PC-3 (cell line): ENCODE measurements at regions not wholly inside any gene's neighbourhood (a gene's known extent, or its start where the extent isn't known, plus 50 kb on each side); places are given as distances from the start of the nearest gene placed in this dataset.

Source experiments
- ATAC-seq: fragments of 200-7000 bp; cut with Tn5 transposase; 2 replicates; pipeline ENCODE4 v1.9.1; 2020; ENCODE audit warnings: mild to moderate bottlenecking, moderate library complexity
- BruUV-seq: library from RNA; stranded (reverse); fragments of 400-500 nt; replicated peaks from 2 replicates; lab custom pipeline; 2021; lab: Mats Ljungman, UMichigan
- CTCF ChIA-PET: fragments of 300-600 bp; sonication (Branson Sonifier 250); formaldehyde crosslinking; loops from one replicate; lab custom pipeline; 2022; ENCODE audit warnings: antibody characterized with exemption; lab: Charles Lee
- POLR2A ChIA-PET: fragments of 300-600 bp; sonication (Branson Sonifier 250); formaldehyde crosslinking; loops from one replicate; lab custom pipeline; 2022; ENCODE audit warnings: antibody characterized with exemption; ENCODE audit not compliant: unreplicated experiment; lab: Charles Lee
- DNase-seq: peaks from one replicate; pipeline ENCODE4 v3.0.0-alpha.2; 2015
- H2AFZ ChIP-seq: fragments of 300-600 bp; sonication (generic); 2 replicates; pipeline ENCODE4 v1.6.0; 2016; ENCODE audit warnings: antibody characterized with exemption, low read length
- H3F3A ChIP-seq: fragments of 300-600 bp; sonication (generic); one replicate; pipeline ENCODE4 v1.6.0; 2017; ENCODE audit warnings: antibody characterized with exemption, low read length, control low read depth, mild to moderate bottlenecking; ENCODE audit not compliant: unreplicated experiment
- H3K27ac ChIP-seq: fragments of 300-600 bp; sonication (generic); 2 replicates; pipeline ENCODE4 v1.5.1; 2016; ENCODE audit warnings: mild to moderate bottlenecking, low read length
- H3K27me3 ChIP-seq: fragments of 300-600 bp; sonication (generic); 2 replicates; pipeline ENCODE4 v1.6.1; 2016; ENCODE audit warnings: low read length, mixed read lengths
- H3K36me3 ChIP-seq: fragments of 300-600 bp; sonication (generic); 2 replicates; pipeline ENCODE4 v1.6.1; 2016; ENCODE audit warnings: low read depth, mixed run types, low read length, mixed read lengths
- H3K4me1 ChIP-seq: fragments of 300-600 bp; sonication (generic); 2 replicates; pipeline ENCODE4 v1.5.1; 2016; ENCODE audit warnings: low read length; ENCODE audit not compliant: insufficient read depth
- H3K4me2 ChIP-seq: fragments of 300-600 bp; sonication (generic); 2 replicates; pipeline ENCODE4 v1.6.0; 2016; ENCODE audit warnings: low read length
- H3K4me3 ChIP-seq: fragments of 300-600 bp; sonication (generic); 2 replicates; pipeline ENCODE4 v1.5.1; 2016; ENCODE audit warnings: mild to moderate bottlenecking, low read length, mixed read lengths
- H3K79me2 ChIP-seq: fragments of 300-600 bp; sonication (generic); 2 replicates; pipeline ENCODE4 v1.6.1; 2017; ENCODE audit warnings: low read length, mixed read lengths
- H3K9ac ChIP-seq: fragments of 300-600 bp; sonication (generic); 2 replicates; pipeline ENCODE4 v1.6.0; 2016; ENCODE audit warnings: mild to moderate bottlenecking, low read length
- H3K9me2 ChIP-seq: fragments of 300-600 bp; sonication (generic); replicated peaks from 2 replicates; pipeline ENCODE4 v1.6.1; 2016; ENCODE audit warnings: mixed run types, low read length, mixed read lengths
- H3K9me3 ChIP-seq: fragments of 300-600 bp; sonication (generic); 2 replicates; pipeline ENCODE4 v1.6.1; 2016; ENCODE audit warnings: low read length, mixed read lengths
- H4K20me1 ChIP-seq: fragments of 300-600 bp; sonication (generic); 2 replicates; pipeline ENCODE4 v1.6.1; 2016; ENCODE audit warnings: low read length, mixed read lengths
- CTCF ChIP-seq: fragments of 300-600 bp; sonication (generic); conservative IDR thresholded peaks from 2 replicates; pipeline ENCODE4 v1.5.1; 2017; ENCODE audit warnings: antibody characterized with exemption, low read depth, mild to moderate bottlenecking, low read length
- EZH2 ChIP-seq: fragments of 300-600 bp; sonication (generic); IDR thresholded peaks from one replicate; pipeline ENCODE4 v1.6.1; 2017; ENCODE audit warnings: antibody characterized with exemption, mild to moderate bottlenecking, low read length; ENCODE audit not compliant: unreplicated experiment
- EZH2phosphoT487 ChIP-seq: fragments of 300-600 bp; sonication (generic); IDR thresholded peaks from 2 replicates; pipeline ENCODE4 v1.6.1; 2018; ENCODE audit warnings: mild to moderate bottlenecking, antibody characterized with exemption, low read length, borderline replicate concordance
- intact Hi-C: fragments of 100-400 bp; cut with micrococcal nuclease; formaldehyde crosslinking; loops from 2 replicates; pipeline ENCODE4 v1.9.0; 2023

- H3K79me2 ChIP-seq, result no peaks in the 10 kb centered on the region
- H3K27ac ChIP-seq, result no peak overlapping the region
- no peaks in the 10 kb centered on the region for H3F3A ChIP-seq
- no peak overlapping the region for H3K9ac ChIP-seq
- H3K27me3 ChIP-seq, result peaks cover 23% of the 10 kb centered on the region
- no peaks in the 10 kb centered on the region for H4K20me1 ChIP-seq
- no peaks in the 10 kb centered on the region for H3K9me3 ChIP-seq
- no peak overlapping the region for H3K4me2 ChIP-seq
- no peak overlapping the region for H3K4me3 ChIP-seq
- H3K36me3 ChIP-seq, result no peaks in the 10 kb centered on the region
- TF ChIP-seq EZH2phosphoT487, result no peak
- no peak for TF ChIP-seq EZH2
- no peaks in the 10 kb centered on the region for H3K9me2 ChIP-seq
- BruUV-seq, result no TSS peak
- CTCF ChIA-PET, result no interaction called here
- POLR2A ChIA-PET, result no interaction called here
- H3K4me1 ChIP-seq, result no peaks in the 10 kb centered on the region
- DNase-seq, result no peak
- intact Hi-C loops, result no loop called here
- ATAC-seq, result no peak
- no peak overlapping the region for H2AFZ ChIP-seq
These were observed 137.4 kb downstream of the ZNF664 start for GRCh38 chr12:124110372-124110883.

GRCh38 chr12:124111006-124111405 is 138.0 kb downstream of the ZNF664 start:
- intact Hi-C loops, result no loop called here
- ChIA-PET CTCF (no interaction called here), POLR2A (no interaction called here)
- Histone ChIP-seq H3K79me2 (no peaks in the 10 kb centered on the region), H3K4me1 (no peaks in the 10 kb centered on the region), H3F3A (no peaks in the 10 kb centered on the region), H3K27me3 (peaks cover 26% of the 10 kb centered on the region), H3K4me2 (no peak overlapping the region), H4K20me1 (no peaks in the 10 kb centered on the region), H3K27ac (no peak overlapping the region), H2AFZ (no peak overlapping the region), H3K9me3 (no peaks in the 10 kb centered on the region), H3K4me3 (no peak overlapping the region), H3K9me2 (no peaks in the 10 kb centered on the region), H3K36me3 (no peaks in the 10 kb centered on the region), H3K9ac (no peak overlapping the region)
- no TSS peak for BruUV-seq
- ATAC-seq, result no peak
- TF ChIP-seq EZH2 (no peak), CTCF (no peak), EZH2phosphoT487 (no peak)
- no peak for DNase-seq

GRCh38 chr12:124114316-124114715 is 141.3 kb downstream of the ZNF664 start:
- intact Hi-C loops, result no loop called here
- CTCF ChIA-PET, result no interaction called here
- H3K9me3 ChIP-seq, result no peaks in the 10 kb centered on the region
- peaks cover 51% of the 10 kb centered on the region for H3K27me3 ChIP-seq
- no peak overlapping the region for H3K27ac ChIP-seq
- no peaks in the 10 kb centered on the region for H3K36me3 ChIP-seq
- POLR2A ChIA-PET, result no interaction called here
- DNase-seq (no peak), ATAC-seq (no peak)
- H3K4me3 ChIP-seq, result no peak overlapping the region
- H3K4me1 ChIP-seq, result no peaks in the 10 kb centered on the region
- H3K9ac ChIP-seq, result no peak overlapping the region
- H3K4me2 ChIP-seq, result no peak overlapping the region
- TF ChIP-seq CTCF (no peak), EZH2phosphoT487 (no peak), EZH2 (no peak)
- H2AFZ ChIP-seq, result no peak overlapping the region
- no TSS peak for BruUV-seq
- no peaks in the 10 kb centered on the region for H3F3A ChIP-seq
- H3K79me2 ChIP-seq, result no peaks in the 10 kb centered on the region
- no peaks in the 10 kb centered on the region for H4K20me1 ChIP-seq
- H3K9me2 ChIP-seq, result no peaks in the 10 kb centered on the region
